Nephron progenitor cell (in vitro differentiated cells): ENCODE measurements at regions not wholly inside any gene's neighbourhood (a gene's known extent, or its start where the extent isn't known, plus 50 kb on each side); places are given as distances from the start of the nearest gene placed in this dataset.

Experiments used
- DNase-seq: peaks from one replicate; pipeline ENCODE4 v3.0.0; 2021
- H3K27ac Mint-ChIP-seq: 2 replicates; pipeline ENCODE4 v1.8.0; 2021; ENCODE audit warnings: mild to moderate bottlenecking, moderate library complexity, mixed read lengths
- H3K27me3 Mint-ChIP-seq: 2 replicates; pipeline ENCODE4 v1.8.0; 2021; ENCODE audit warnings: mild to moderate bottlenecking, low read depth, mixed read lengths; ENCODE audit not compliant: poor library complexity
- H3K36me3 Mint-ChIP-seq: 2 replicates; pipeline ENCODE4 v1.8.0; 2021; ENCODE audit warnings: low read depth, mixed read lengths
- H3K4me1 Mint-ChIP-seq: 2 replicates; pipeline ENCODE4 v1.8.0; 2021; ENCODE audit warnings: mixed read lengths
- H3K4me3 Mint-ChIP-seq: 2 replicates; pipeline ENCODE4 v1.8.0; 2021; ENCODE audit warnings: mild to moderate bottlenecking, moderate library complexity, mixed read lengths
- H3K9me3 Mint-ChIP-seq: 2 replicates; pipeline ENCODE4 v1.8.0; 2021; ENCODE audit warnings: mild to moderate bottlenecking, moderate library complexity, mixed read lengths
- TF ChIP-seq, protein P1 (sequence below): fragments of 200-600 bp; sonication (generic); IDR thresholded peaks from 2 replicates; pipeline ENCODE4 v1.5.0; 2021; ENCODE audit warnings: antibody characterized with exemption

GRCh38 chr7:32228601-32229000, 158.4 kb upstream of the PDE1C start:
- H3K36me3 Mint-ChIP-seq = no peaks in the 10 kb centered on the region
- no peak for DNase-seq
- peaks cover 5% of the 10 kb centered on the region for H3K9me3 Mint-ChIP-seq

DNA sequence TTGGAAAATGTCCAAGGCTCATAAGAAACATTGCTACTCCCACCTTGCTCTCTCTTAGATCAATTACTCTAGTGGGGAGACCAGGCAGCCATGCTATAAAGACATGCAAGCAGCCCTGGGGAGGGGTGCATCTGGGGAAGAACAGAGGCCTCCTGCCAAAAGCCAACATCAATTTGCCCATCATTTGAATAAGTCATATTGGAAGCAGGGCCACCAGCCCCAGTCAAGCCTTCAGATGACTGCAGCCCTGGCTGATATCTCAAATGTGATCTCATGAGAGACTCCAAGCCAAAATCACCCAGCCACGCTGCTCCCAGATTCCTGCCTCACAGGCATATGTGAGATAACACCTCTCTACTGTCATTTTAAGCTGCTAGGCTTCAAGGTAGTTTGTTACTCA, 157.5 kb upstream of the PDE1C start:
- Mint-ChIP-seq H3K9me3 (no peaks in the 10 kb centered on the region), H3K36me3 (no peaks in the 10 kb centered on the region), H3K27me3 (peaks cover 16% of the 10 kb centered on the region), H3K4me3 (no peak overlapping the region), H3K4me1 (no peaks in the 10 kb centered on the region), H3K27ac (no peak overlapping the region)
- DNase-seq = no peak
- TF ChIP-seq, protein P1, sequence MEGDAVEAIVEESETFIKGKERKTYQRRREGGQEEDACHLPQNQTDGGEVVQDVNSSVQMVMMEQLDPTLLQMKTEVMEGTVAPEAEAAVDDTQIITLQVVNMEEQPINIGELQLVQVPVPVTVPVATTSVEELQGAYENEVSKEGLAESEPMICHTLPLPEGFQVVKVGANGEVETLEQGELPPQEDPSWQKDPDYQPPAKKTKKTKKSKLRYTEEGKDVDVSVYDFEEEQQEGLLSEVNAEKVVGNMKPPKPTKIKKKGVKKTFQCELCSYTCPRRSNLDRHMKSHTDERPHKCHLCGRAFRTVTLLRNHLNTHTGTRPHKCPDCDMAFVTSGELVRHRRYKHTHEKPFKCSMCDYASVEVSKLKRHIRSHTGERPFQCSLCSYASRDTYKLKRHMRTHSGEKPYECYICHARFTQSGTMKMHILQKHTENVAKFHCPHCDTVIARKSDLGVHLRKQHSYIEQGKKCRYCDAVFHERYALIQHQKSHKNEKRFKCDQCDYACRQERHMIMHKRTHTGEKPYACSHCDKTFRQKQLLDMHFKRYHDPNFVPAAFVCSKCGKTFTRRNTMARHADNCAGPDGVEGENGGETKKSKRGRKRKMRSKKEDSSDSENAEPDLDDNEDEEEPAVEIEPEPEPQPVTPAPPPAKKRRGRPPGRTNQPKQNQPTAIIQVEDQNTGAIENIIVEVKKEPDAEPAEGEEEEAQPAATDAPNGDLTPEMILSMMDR = no peak

More at GRCh38 chr7:32228601-32229000, 158.4 kb upstream of the PDE1C start:
- Mint-ChIP-seq H3K4me3 (no peak overlapping the region), H3K4me1 (no peaks in the 10 kb centered on the region), H3K27me3 (peaks cover 13% of the 10 kb centered on the region), H3K27ac (no peak overlapping the region)
- TF ChIP-seq, protein P1 = no peak

DNA sequence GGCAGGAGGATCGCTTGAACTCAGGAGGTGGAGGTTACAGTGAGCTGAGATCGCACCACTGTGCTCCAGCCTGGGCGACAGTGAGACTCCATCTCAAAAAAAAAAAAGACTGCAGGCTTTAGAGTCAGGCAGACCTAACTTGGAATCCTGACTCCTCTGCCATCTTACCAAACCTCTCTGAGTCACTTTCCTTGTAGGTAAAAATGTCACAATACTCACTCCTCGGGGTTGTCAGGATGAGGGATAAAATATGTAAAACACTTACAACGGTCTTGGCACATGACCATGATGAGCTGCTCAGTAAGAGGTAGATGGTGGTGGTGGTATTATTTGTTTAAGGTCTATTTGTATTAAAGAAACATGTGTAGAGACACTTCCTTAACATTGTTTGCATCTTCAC, 154.1 kb upstream of the PDE1C start:
- no peak overlapping the region for H3K27ac Mint-ChIP-seq
- H3K4me3 Mint-ChIP-seq = no peak overlapping the region
- no peaks in the 10 kb centered on the region for H3K4me1 Mint-ChIP-seq
- no peak for DNase-seq
- no peaks in the 10 kb centered on the region for H3K9me3 Mint-ChIP-seq
- TF ChIP-seq, protein P1 = no peak
- peaks cover 13% of the 10 kb centered on the region for H3K27me3 Mint-ChIP-seq
- H3K36me3 Mint-ChIP-seq = no peaks in the 10 kb centered on the region

DNA sequence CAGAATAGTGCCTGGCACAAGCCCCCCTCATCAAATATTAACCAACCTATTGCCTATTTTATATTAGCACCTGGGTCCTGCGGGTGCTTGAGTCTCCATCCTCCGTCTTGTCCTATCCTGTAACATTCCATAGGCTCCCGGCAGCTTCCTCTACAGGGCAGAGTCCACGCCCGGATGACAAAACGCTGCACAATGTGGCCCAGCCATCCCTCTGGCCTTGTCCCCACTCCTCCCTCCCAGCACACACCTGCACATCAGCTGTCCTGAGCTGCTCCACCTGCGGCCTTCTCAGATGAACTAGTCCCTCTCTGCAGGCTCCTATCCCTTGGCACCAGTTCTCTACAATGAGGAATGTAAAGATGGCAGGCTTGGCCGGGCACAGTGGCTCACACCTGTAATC, 153.5 kb upstream of the PDE1C start:
- Mint-ChIP-seq H3K4me3 (no peak overlapping the region), H3K36me3 (no peaks in the 10 kb centered on the region), H3K9me3 (no peaks in the 10 kb centered on the region), H3K4me1 (no peaks in the 10 kb centered on the region), H3K27ac (no peak overlapping the region), H3K27me3 (peaks cover 15% of the 10 kb centered on the region)
- DNase-seq = no peak
- TF ChIP-seq, protein P1 = no peak

DNA sequence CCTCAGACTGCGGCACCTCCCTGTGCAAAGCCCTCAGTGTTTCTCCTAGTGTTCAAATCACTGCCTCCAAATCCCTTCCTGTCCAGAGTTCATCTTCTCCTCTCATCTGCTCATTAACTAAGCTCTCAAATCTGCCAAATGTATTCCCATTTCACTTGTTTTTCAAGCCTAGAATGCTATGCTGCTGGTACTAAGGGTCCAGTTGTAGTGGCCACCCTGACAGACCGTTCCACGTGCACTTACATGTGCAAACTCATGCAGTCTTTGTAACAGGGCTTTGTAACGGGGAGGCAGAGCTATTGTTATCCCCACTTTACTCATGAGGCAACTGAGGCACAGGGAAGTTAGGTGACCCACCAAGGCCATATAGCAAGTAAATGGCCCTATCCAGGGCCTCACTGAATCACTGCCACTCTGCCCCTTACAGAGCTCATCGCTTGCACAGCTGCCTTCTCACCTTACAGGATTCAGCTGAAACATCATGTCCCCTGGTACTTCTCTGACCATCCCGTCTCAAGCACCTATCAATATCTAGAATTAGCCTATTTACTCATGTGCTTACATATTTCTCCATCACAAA, 153.0 kb upstream of the PDE1C start:
- Mint-ChIP-seq H3K4me3 (no peak overlapping the region), H3K4me1 (no peaks in the 10 kb centered on the region), H3K9me3 (no peaks in the 10 kb centered on the region), H3K27me3 (peaks cover 15% of the 10 kb centered on the region), H3K27ac (no peak overlapping the region), H3K36me3 (no peaks in the 10 kb centered on the region)
- TF ChIP-seq, protein P1 = no peak
- DNase-seq = no peak

DNA sequence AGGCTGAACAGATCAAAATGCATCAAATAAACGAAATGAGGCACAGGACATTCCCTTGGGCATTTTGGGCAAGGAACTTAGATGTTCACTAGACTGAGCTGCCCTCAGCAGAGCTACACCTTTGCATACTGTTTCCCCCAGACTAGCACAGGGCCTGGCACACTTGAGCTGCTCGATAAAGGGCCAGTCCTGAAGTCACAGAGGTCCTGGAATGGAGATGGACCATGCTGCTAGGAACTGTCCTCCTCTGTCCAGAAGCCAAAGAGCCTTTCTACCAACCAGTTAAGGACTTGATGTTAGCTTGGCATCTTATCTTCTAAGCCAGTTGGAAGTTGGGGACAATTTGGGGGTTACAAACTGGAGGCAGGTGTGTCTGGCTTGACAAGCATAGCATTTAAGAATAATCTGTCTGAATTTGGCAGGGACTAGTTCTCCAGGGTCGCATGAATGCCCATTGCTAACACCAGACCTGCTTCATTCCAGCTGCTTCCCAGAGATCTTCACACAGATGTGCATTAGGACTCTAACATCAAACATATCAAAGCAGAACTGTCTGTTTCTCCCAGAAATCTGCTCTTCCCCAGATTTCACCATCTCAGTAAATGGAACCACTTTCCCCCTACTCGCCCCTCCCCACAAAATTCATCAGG, 152.2 kb upstream of the PDE1C start:
- TF ChIP-seq, protein P1 = no peak
- Mint-ChIP-seq H3K4me3 (no peak overlapping the region), H3K9me3 (no peaks in the 10 kb centered on the region), H3K27ac (no peak overlapping the region), H3K27me3 (peaks cover 15% of the 10 kb centered on the region), H3K4me1 (no peaks in the 10 kb centered on the region), H3K36me3 (no peaks in the 10 kb centered on the region)
- no peak for DNase-seq
